ENCODE measurements at regions not wholly inside any gene's neighbourhood (a gene's known extent, or its start where the extent isn't known, plus 50 kb on each side); places are given as distances from the start of the nearest gene placed in this dataset.

GRCh38 chr1:199122085-199122484 lies 483.2 kb downstream of the PTPRC start:
- TF ChIP-seq CTCF (IDR thresholded peaks at IDR 0.05; ENCODE audit: low read depth, low read length), result no peak
- no peak for TF ChIP-seq EZH2phosphoT487 (IDR thresholded peaks at IDR 0.05; ENCODE audit: low read depth)

Measured in OCI-LY3 (cell line).